Type B pancreatic cell (in vitro differentiated cells): ENCODE measurements at regions not wholly inside any gene's neighbourhood (a gene's known extent, or its start where the extent isn't known, plus 50 kb on each side); places are given as distances from the start of the nearest gene placed in this dataset.

Experiments
- DNase-seq: peaks from one replicate; pipeline ENCODE4 v3.0.0; 2021; ENCODE audit warnings: mixed read lengths; ENCODE audit not compliant: unreplicated experiment; ENCODE audit errors: extremely low spot score
- H3K27ac Mint-ChIP-seq: 2 replicates; pipeline ENCODE4 v1.8.0; 2021; ENCODE audit warnings: mild to moderate bottlenecking, mixed read lengths
- H3K27me3 Mint-ChIP-seq: 2 replicates; pipeline ENCODE4 v1.8.0; 2021; ENCODE audit warnings: mixed read lengths
- H3K36me3 Mint-ChIP-seq: 2 replicates; pipeline ENCODE4 v1.8.0; 2021; ENCODE audit warnings: mixed read lengths
- H3K4me1 Mint-ChIP-seq: one replicate; pipeline ENCODE4 v1.8.0; 2021; ENCODE audit warnings: mixed read lengths; ENCODE audit not compliant: unreplicated experiment
- H3K4me3 Mint-ChIP-seq: 2 replicates; pipeline ENCODE4 v1.8.0; 2021; ENCODE audit warnings: mild to moderate bottlenecking, mixed read lengths
- H3K9me3 Mint-ChIP-seq: 2 replicates; pipeline ENCODE4 v1.8.0; 2021; ENCODE audit warnings: mixed read lengths
- CTCF ChIP-seq: fragments of 200-600 bp; sonication (generic); conservative IDR thresholded peaks from 2 replicates; pipeline ENCODE4 v1.5.0; 2021; ENCODE audit warnings: antibody characterized with exemption, mild to moderate bottlenecking

GRCh38 chr11:70869054-70869453, 383.3 kb downstream of the SHANK2 start:
- Mint-ChIP-seq H3K4me3 (no peak overlapping the region), H3K9me3 (no peaks in the 10 kb centered on the region), H3K27ac (no peak overlapping the region)

GRCh38 chr11:70871881-70872280, 380.5 kb downstream of the SHANK2 start:
- no peak for TF ChIP-seq CTCF
- H3K4me1 Mint-ChIP-seq: peaks cover 8% of the 10 kb centered on the region
- no peak for DNase-seq
- no peak overlapping the region for H3K27ac Mint-ChIP-seq
- no peaks in the 10 kb centered on the region for H3K36me3 Mint-ChIP-seq
- H3K9me3 Mint-ChIP-seq: no peaks in the 10 kb centered on the region
- no peak overlapping the region for H3K4me3 Mint-ChIP-seq
- no peaks in the 10 kb centered on the region for H3K27me3 Mint-ChIP-seq

More at GRCh38 chr11:70869054-70869453, 383.3 kb downstream of the SHANK2 start:
- TF ChIP-seq CTCF: no peak
- no peak for DNase-seq
- Mint-ChIP-seq H3K27me3 (no peaks in the 10 kb centered on the region), H3K4me1 (peaks cover 4% of the 10 kb centered on the region), H3K36me3 (no peaks in the 10 kb centered on the region)

- Mint-ChIP-seq H3K27me3 (no peaks in the 10 kb centered on the region), H3K4me1 (peaks cover 8% of the 10 kb centered on the region), H3K9me3 (no peaks in the 10 kb centered on the region), H3K36me3 (no peaks in the 10 kb centered on the region), H3K4me3 (no peak overlapping the region), H3K27ac (no peak overlapping the region)
- no peak for DNase-seq
- no peak for TF ChIP-seq CTCF
These were observed 380.1 kb downstream of the SHANK2 start for GRCh38 chr11:70872299-70872698.

GRCh38 chr11:70872955-70873735, 379.2 kb downstream of the SHANK2 start:
- Mint-ChIP-seq H3K9me3 (no peaks in the 10 kb centered on the region), H3K36me3 (no peaks in the 10 kb centered on the region), H3K4me3 (no peak overlapping the region), H3K27ac (no peak overlapping the region), H3K27me3 (no peaks in the 10 kb centered on the region), H3K4me1 (peaks cover 8% of the 10 kb centered on the region)
- no peak for TF ChIP-seq CTCF
- DNase-seq: no peak

GRCh38 chr11:70873736-70874412, 378.5 kb downstream of the SHANK2 start:
- no peaks in the 10 kb centered on the region for H3K36me3 Mint-ChIP-seq

More at GRCh38 chr11:70873736-70874412, 378.5 kb downstream of the SHANK2 start:
- H3K27me3 Mint-ChIP-seq: no peaks in the 10 kb centered on the region
- H3K9me3 Mint-ChIP-seq: no peaks in the 10 kb centered on the region
- peaks cover 8% of the 10 kb centered on the region for H3K4me1 Mint-ChIP-seq
- no peak overlapping the region for H3K4me3 Mint-ChIP-seq
- no peak overlapping the region for H3K27ac Mint-ChIP-seq
- no peak for TF ChIP-seq CTCF
- DNase-seq: no peak
